ENCODE measurements at regions not wholly inside any gene's neighbourhood (a gene's known extent, or its start where the extent isn't known, plus 50 kb on each side); places are given as distances from the start of the nearest gene placed in this dataset.
A peak's percentile ranks its signal among the peaks of the same experiment; 100 is the strongest.

- FAIRE-seq (peak; percentile 88), DNase-seq (ENCODE audit: insufficient read length) (no peak)
- no peak for TF ChIP-seq TAF1 (IDR thresholded peaks at IDR 0.05; ENCODE audit: borderline replicate concordance, low read depth, low read length)
- TF ChIP-seq POLR2A (IDR thresholded peaks at IDR 0.05; ENCODE audit: low read depth, low read length), result no peak
- TF ChIP-seq POLR2AphosphoS5 (IDR thresholded peaks at IDR 0.05; ENCODE audit: low read depth, low read length), result no peak
These were observed 81.7 kb upstream of the NECTIN1 start for GRCh38 chr11:119810478-119811232.

DNA sequence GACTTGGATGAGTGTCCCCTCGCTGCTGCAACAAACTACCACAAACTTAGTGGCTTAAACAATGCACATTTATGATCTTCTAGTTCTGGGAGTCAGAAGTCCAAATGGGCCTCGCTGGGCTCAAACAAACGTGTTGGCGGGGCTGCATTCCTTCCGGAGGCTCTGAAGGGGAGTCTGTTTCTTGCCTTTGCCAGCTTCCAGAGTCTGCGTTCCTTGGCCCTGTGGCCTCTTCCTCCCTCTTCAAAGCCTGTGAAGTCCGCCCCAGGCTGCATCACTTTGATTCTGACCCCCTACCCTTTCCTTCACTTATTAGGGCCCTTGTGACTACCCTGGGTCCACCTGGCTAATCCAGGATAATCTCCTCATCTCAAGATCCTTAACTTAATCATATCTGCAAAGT is 80.3 kb upstream of the NECTIN1 start:
- TF ChIP-seq POLR2A (IDR thresholded peaks at IDR 0.05; ENCODE audit: low read depth, low read length) (no peak), TAF1 (IDR thresholded peaks at IDR 0.05; ENCODE audit: borderline replicate concordance, low read depth, low read length) (no peak), POLR2AphosphoS5 (IDR thresholded peaks at IDR 0.05; ENCODE audit: low read depth, low read length) (no peak)
- no peak for FAIRE-seq
- no peak for DNase-seq (ENCODE audit: insufficient read length)

DNA sequence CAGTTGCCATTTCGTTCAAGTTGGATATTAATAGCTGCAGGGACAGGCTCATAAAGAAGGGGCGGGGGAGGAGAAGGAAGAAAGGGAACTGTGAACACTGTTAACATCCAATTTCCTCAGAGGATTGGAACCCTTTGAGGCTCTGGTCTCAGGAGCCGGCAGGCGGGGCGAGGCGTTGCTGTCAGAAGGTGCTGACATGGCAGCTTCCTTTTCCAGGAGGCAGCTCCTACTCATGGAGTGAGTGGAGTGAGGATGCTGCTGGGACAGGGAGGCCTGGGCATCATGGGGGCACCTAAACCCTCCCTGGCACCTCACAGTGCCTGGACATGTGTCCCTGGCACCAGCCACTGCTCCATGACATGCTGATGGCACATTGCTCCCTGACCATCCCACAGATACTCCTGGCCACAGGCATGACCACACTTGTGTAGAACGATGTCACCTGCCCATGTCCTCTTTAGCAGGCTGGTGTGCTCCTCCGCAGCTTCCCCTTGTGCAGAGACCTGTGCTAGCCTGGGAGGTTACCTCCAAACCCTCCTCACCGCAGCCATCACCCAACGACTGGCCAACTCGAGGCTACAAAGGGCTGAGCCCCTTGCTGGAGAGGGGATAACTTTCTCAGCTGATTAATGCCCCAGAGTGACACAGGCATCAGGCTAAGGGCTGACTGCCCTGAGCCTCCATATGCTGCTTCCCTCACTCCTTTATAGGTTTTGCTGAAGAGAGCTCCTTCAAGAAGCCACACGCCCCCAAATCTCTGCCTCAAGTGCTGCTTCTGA is 79.6 kb upstream of the NECTIN1 start:
- FAIRE-seq, result no peak
- DNase-seq (ENCODE audit: insufficient read length), result no peak
- no peak for TF ChIP-seq TAF1 (IDR thresholded peaks at IDR 0.05; ENCODE audit: borderline replicate concordance, low read depth, low read length)
- TF ChIP-seq POLR2AphosphoS5 (IDR thresholded peaks at IDR 0.05; ENCODE audit: low read depth, low read length), result no peak
- TF ChIP-seq POLR2A (IDR thresholded peaks at IDR 0.05; ENCODE audit: low read depth, low read length), result no peak

DNA sequence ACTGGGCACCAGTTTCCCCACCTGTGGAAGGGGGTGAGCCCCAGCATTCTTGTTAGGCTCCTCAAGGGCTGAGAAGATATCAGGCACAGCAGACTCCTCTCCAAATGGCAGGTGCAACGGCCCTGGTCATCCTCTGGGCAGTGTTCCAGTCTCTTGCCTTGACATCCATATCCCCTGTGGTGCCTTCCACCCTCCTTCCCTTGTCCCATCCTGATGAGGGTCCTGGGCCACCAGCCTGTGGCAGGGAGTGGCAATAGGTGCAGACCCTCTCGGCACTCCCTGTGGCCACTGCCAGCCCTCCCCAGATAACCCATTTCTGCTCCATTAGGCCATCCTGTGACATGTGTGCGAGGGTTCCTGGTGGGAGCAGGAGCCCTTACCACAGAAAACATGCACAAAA is 78.8 kb upstream of the NECTIN1 start:
- no peak for TF ChIP-seq TAF1 (IDR thresholded peaks at IDR 0.05; ENCODE audit: borderline replicate concordance, low read depth, low read length)
- TF ChIP-seq POLR2A (IDR thresholded peaks at IDR 0.05; ENCODE audit: low read depth, low read length), result no peak
- no peak for TF ChIP-seq POLR2AphosphoS5 (IDR thresholded peaks at IDR 0.05; ENCODE audit: low read depth, low read length)
- DNase-seq (ENCODE audit: insufficient read length), result no peak
- no peak for FAIRE-seq

DNA sequence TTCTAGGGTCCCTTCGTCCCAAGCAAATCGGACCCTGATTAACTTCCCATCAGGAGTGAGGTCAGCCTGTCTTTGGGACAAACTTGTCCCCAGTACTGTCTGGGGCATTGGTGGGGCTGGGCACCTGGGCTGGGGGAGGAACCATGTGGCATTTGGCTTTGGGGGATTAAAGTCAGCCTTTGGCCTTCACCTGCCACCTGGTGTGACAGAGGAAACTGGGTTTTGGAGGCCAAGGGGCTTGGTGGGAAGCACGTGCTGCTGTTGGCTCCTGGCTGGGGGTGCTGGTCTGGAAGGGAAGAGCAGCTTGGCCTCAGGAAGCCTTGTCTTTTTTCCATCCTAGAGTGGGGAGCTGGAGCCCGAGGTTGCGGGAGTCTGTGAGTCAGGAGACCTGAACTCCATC is 78.4 kb upstream of the NECTIN1 start:
- DNase-seq (ENCODE audit: insufficient read length) (no peak), FAIRE-seq (no peak)
- TF ChIP-seq TAF1 (IDR thresholded peaks at IDR 0.05; ENCODE audit: borderline replicate concordance, low read depth, low read length) (no peak), POLR2AphosphoS5 (IDR thresholded peaks at IDR 0.05; ENCODE audit: low read depth, low read length) (no peak), POLR2A (IDR thresholded peaks at IDR 0.05; ENCODE audit: low read depth, low read length) (no peak)

- TF ChIP-seq POLR2A (IDR thresholded peaks at IDR 0.05; ENCODE audit: low read depth, low read length), result no peak
- no peak for TF ChIP-seq POLR2AphosphoS5 (IDR thresholded peaks at IDR 0.05; ENCODE audit: low read depth, low read length)
- no peak for TF ChIP-seq TAF1 (IDR thresholded peaks at IDR 0.05; ENCODE audit: borderline replicate concordance, low read depth, low read length)
- FAIRE-seq, result no peak
- no peak for DNase-seq (ENCODE audit: insufficient read length)
These were observed 77.3 kb upstream of the NECTIN1 start for GRCh38 chr11:119806064-119806915.

- DNase-seq (ENCODE audit: insufficient read length) (no peak), FAIRE-seq (no peak)
- TF ChIP-seq POLR2A (IDR thresholded peaks at IDR 0.05; ENCODE audit: low read depth, low read length), result no peak
- no peak for TF ChIP-seq POLR2AphosphoS5 (IDR thresholded peaks at IDR 0.05; ENCODE audit: low read depth, low read length)
- no peak for TF ChIP-seq TAF1 (IDR thresholded peaks at IDR 0.05; ENCODE audit: borderline replicate concordance, low read depth, low read length)
These were observed 76.7 kb upstream of the NECTIN1 start for GRCh38 chr11:119805663-119806062.

DNA sequence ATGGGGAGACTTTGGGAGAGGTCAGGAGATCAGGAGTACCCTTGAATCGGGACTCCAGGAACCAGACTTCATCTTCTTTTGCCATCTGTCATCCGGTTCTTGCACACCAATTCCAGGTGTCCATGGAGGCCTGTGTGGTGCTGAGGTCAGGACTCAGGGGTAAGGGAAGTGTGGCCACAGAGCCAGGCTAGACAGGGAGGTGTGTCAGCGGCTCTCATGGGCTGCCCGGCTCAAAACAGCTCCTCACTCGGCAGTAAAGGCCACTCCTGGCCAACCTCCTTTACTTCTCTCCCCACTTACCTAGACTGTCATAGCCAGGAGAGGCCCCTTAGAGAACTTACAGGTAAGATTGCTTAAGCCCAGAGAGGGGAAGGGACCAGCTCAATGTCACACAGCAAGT is 75.7 kb upstream of the NECTIN1 start:
- no peak for TF ChIP-seq TAF1 (IDR thresholded peaks at IDR 0.05; ENCODE audit: borderline replicate concordance, low read depth, low read length)
- no peak for TF ChIP-seq POLR2A (IDR thresholded peaks at IDR 0.05; ENCODE audit: low read depth, low read length)
- no peak for TF ChIP-seq POLR2AphosphoS5 (IDR thresholded peaks at IDR 0.05; ENCODE audit: low read depth, low read length)
- FAIRE-seq (no peak), DNase-seq (ENCODE audit: insufficient read length) (no peak)

DNA sequence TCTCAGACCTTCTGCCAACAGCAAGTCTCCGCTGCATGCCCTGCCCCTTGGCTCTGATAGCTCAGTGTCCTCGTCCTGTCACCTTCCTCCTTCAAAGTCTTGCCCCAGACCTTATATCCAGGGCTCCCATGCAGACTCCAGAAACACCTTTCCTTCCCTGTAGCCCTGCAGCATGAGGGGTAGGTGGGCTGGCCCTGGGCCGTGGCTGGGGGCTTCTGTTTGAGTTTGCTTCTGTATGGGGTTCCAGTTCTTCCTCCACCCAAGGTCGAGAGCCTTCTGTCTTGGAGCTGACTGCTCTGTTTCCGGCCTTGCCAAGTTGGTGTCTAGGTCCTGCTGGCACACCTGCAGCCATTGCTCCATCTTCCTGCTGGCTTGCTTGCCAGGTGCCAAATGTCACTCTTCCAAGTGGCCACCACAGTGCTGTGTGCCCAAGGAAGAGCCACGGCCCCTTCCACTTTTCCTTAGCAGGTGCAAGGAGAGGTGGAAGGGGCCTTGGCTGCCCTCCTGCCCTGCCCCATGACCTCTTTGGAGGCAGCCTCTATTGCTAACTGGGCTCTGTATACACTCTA is 74.8 kb upstream of the NECTIN1 start:
- no peak for FAIRE-seq
- TF ChIP-seq POLR2A (IDR thresholded peaks at IDR 0.05; ENCODE audit: low read depth, low read length) (no peak), TAF1 (IDR thresholded peaks at IDR 0.05; ENCODE audit: borderline replicate concordance, low read depth, low read length) (no peak), POLR2AphosphoS5 (IDR thresholded peaks at IDR 0.05; ENCODE audit: low read depth, low read length) (no peak)
- DNase-seq (ENCODE audit: insufficient read length), result no peak

GRCh38 chr11:119803139-119803538 is 74.1 kb upstream of the NECTIN1 start:
- DNase-seq (ENCODE audit: insufficient read length), result no peak
- no peak for FAIRE-seq
- TF ChIP-seq POLR2A (IDR thresholded peaks at IDR 0.05; ENCODE audit: low read depth, low read length) (no peak), POLR2AphosphoS5 (IDR thresholded peaks at IDR 0.05; ENCODE audit: low read depth, low read length) (no peak), TAF1 (IDR thresholded peaks at IDR 0.05; ENCODE audit: borderline replicate concordance, low read depth, low read length) (no peak)

GRCh38 chr11:119802670-119803069 is 73.7 kb upstream of the NECTIN1 start:
- TF ChIP-seq TAF1 (IDR thresholded peaks at IDR 0.05; ENCODE audit: borderline replicate concordance, low read depth, low read length) (no peak), POLR2AphosphoS5 (IDR thresholded peaks at IDR 0.05; ENCODE audit: low read depth, low read length) (no peak), POLR2A (IDR thresholded peaks at IDR 0.05; ENCODE audit: low read depth, low read length) (no peak)
- FAIRE-seq, result peak; percentile 67
- no peak for DNase-seq (ENCODE audit: insufficient read length)
